ENCODE measurements at regions not wholly inside any gene's neighbourhood (a gene's known extent, or its start where the extent isn't known, plus 50 kb on each side); places are given as distances from the start of the nearest gene placed in this dataset.

GRCh38 chr9:32172256-32172655, 212.2 kb upstream of the ACO1 start:
- Histone ChIP-seq H3K79me2 (ENCODE audit: low read depth) (no peaks in the 10 kb centered on the region), H3K4me3 (no peak overlapping the region), H3K36me3 (no peaks in the 10 kb centered on the region), H3K4me1 (no peaks in the 10 kb centered on the region), H3K9ac (no peak overlapping the region), H3F3A (ENCODE audit: low read depth) (no peaks in the 10 kb centered on the region), H3K27me3 (no peaks in the 10 kb centered on the region), H3K9me3 (ENCODE audit: low read depth) (no peaks in the 10 kb centered on the region), H3K27ac (no peak overlapping the region), H3K4me2 (no peak overlapping the region), H4K20me1 (ENCODE audit: low read depth) (no peaks in the 10 kb centered on the region), H2AFZ (replicated peaks) (no peak overlapping the region)
- no peak for TF ChIP-seq EZH2phosphoT487 (IDR thresholded peaks at IDR 0.05)
- no peak for TF ChIP-seq EZH2 (IDR thresholded peaks at IDR 0.05)
- TF ChIP-seq, protein P1, sequence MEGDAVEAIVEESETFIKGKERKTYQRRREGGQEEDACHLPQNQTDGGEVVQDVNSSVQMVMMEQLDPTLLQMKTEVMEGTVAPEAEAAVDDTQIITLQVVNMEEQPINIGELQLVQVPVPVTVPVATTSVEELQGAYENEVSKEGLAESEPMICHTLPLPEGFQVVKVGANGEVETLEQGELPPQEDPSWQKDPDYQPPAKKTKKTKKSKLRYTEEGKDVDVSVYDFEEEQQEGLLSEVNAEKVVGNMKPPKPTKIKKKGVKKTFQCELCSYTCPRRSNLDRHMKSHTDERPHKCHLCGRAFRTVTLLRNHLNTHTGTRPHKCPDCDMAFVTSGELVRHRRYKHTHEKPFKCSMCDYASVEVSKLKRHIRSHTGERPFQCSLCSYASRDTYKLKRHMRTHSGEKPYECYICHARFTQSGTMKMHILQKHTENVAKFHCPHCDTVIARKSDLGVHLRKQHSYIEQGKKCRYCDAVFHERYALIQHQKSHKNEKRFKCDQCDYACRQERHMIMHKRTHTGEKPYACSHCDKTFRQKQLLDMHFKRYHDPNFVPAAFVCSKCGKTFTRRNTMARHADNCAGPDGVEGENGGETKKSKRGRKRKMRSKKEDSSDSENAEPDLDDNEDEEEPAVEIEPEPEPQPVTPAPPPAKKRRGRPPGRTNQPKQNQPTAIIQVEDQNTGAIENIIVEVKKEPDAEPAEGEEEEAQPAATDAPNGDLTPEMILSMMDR (IDR thresholded peaks at IDR 0.05): no peak
- Mint-ChIP-seq H3K27me3 (ENCODE audit: insufficient read depth, low read depth) (no peaks in the 10 kb centered on the region), H3K4me1 (no peaks in the 10 kb centered on the region), H3K27ac (no peak overlapping the region), H3K36me3 (no peaks in the 10 kb centered on the region), H3K9me3 (no peaks in the 10 kb centered on the region), H3K4me3 (no peak overlapping the region)
- no peak for DNase-seq (ENCODE audit: low spot score)

DNA sequence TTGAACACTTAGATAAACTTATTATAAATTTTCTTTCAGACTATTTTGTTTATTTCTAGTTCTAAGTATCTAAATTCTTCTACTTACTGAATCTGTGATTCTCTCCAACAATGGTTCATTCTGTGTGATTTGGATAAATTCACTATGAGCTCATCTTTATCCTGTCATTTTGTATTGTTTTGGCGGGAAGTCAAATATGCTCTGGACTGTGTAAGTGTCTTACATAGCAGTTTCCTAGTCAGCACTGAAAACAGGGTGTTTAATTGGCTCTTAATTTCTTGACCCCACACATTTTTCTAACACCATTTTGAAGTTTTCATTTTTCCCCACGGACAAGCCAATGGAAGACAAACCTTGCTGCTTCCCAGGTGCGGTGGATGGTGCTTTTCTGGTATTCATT, 207.0 kb upstream of the ACO1 start:
- no peaks in the 10 kb centered on the region for H3F3A ChIP-seq (ENCODE audit: low read depth)
- H3K4me3 ChIP-seq: no peak overlapping the region
- Mint-ChIP-seq H3K27ac (no peak overlapping the region), H3K9me3 (no peaks in the 10 kb centered on the region), H3K27me3 (ENCODE audit: insufficient read depth, low read depth) (no peaks in the 10 kb centered on the region), H3K4me3 (no peak overlapping the region), H3K36me3 (no peaks in the 10 kb centered on the region), H3K4me1 (no peaks in the 10 kb centered on the region)
- H3K4me1 ChIP-seq: no peaks in the 10 kb centered on the region
- DNase-seq (ENCODE audit: low spot score): no peak
- H3K4me2 ChIP-seq: no peak overlapping the region
- no peaks in the 10 kb centered on the region for H3K9me3 ChIP-seq (ENCODE audit: low read depth)
- TF ChIP-seq EZH2phosphoT487 (IDR thresholded peaks at IDR 0.05) (no peak), EZH2 (IDR thresholded peaks at IDR 0.05) (no peak)
- TF ChIP-seq, protein P1 (IDR thresholded peaks at IDR 0.05): no peak
- no peak overlapping the region for H3K27ac ChIP-seq
- no peaks in the 10 kb centered on the region for H4K20me1 ChIP-seq (ENCODE audit: low read depth)
- H2AFZ ChIP-seq (replicated peaks): no peak overlapping the region
- H3K36me3 ChIP-seq: no peaks in the 10 kb centered on the region
- H3K9ac ChIP-seq: no peak overlapping the region
- no peaks in the 10 kb centered on the region for H3K79me2 ChIP-seq (ENCODE audit: low read depth)
- H3K27me3 ChIP-seq: no peaks in the 10 kb centered on the region

DNA sequence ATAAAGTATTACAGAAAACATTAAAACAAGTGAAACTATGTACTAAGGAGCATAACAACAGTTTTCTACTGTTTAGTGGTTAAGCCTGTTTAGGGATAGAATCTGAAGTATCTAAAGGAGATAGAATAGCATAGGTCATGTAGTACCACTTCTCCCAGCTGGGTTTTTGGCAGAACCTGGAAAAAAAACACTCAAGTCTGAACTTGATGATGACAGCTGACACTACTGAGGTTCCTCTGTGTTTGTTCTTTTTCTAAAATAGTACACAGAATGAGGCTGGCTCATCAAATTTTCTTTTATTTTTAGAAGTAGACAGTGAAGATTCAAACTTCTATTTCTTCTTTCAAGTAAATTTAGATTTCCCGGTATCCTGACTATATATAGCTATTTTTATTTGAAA, 203.8 kb upstream of the ACO1 start:
- Histone ChIP-seq H3K9ac (no peak overlapping the region), H3K9me3 (ENCODE audit: low read depth) (no peaks in the 10 kb centered on the region), H2AFZ (replicated peaks) (no peak overlapping the region), H3F3A (ENCODE audit: low read depth) (no peaks in the 10 kb centered on the region), H3K4me2 (no peak overlapping the region), H3K27me3 (no peaks in the 10 kb centered on the region), H4K20me1 (ENCODE audit: low read depth) (no peaks in the 10 kb centered on the region), H3K4me3 (no peak overlapping the region), H3K79me2 (ENCODE audit: low read depth) (no peaks in the 10 kb centered on the region), H3K36me3 (no peaks in the 10 kb centered on the region), H3K27ac (no peak overlapping the region), H3K4me1 (no peaks in the 10 kb centered on the region)
- no peak overlapping the region for H3K27ac Mint-ChIP-seq
- H3K4me1 Mint-ChIP-seq: no peaks in the 10 kb centered on the region
- DNase-seq (ENCODE audit: low spot score): no peak
- H3K27me3 Mint-ChIP-seq (ENCODE audit: insufficient read depth, low read depth): no peaks in the 10 kb centered on the region
- H3K36me3 Mint-ChIP-seq: no peaks in the 10 kb centered on the region
- no peaks in the 10 kb centered on the region for H3K9me3 Mint-ChIP-seq
- H3K4me3 Mint-ChIP-seq: no peak overlapping the region
- TF ChIP-seq, protein P1 (IDR thresholded peaks at IDR 0.05): no peak

DNA sequence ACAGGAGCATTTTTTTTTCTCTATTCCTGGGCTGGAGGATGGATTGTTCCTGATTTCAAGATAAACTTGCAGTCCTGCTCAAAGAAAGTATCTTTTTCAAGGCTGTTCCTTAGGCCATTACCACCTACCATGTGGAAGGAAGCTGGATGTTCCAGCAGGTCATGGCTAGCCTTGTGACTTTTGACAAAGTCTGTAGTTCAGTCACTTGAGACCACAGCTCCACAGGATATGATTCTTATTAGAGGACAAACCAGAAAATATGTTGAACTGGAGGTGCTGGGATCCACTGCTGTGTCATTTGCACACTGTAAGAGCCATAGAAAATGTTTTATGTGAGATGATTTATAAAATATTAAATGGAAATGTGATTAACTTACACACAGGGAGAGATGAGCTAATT, 184.2 kb upstream of the ACO1 start:
- H3K36me3 Mint-ChIP-seq: no peaks in the 10 kb centered on the region
- no peak overlapping the region for H3K27ac Mint-ChIP-seq
- Histone ChIP-seq H3K79me2 (ENCODE audit: low read depth) (no peaks in the 10 kb centered on the region), H3K4me2 (no peak overlapping the region), H3K4me3 (no peak overlapping the region), H3K27me3 (no peaks in the 10 kb centered on the region), H3K4me1 (no peaks in the 10 kb centered on the region), H3K36me3 (no peaks in the 10 kb centered on the region), H3K9ac (no peak overlapping the region), H3K27ac (no peak overlapping the region), H2AFZ (replicated peaks) (no peak overlapping the region), H3K9me3 (ENCODE audit: low read depth) (no peaks in the 10 kb centered on the region), H3F3A (ENCODE audit: low read depth) (no peaks in the 10 kb centered on the region), H4K20me1 (ENCODE audit: low read depth) (no peaks in the 10 kb centered on the region)
- H3K27me3 Mint-ChIP-seq (ENCODE audit: insufficient read depth, low read depth): peaks cover 2% of the 10 kb centered on the region
- TF ChIP-seq, protein P1 (IDR thresholded peaks at IDR 0.05): no peak
- no peak for TF ChIP-seq EZH2 (IDR thresholded peaks at IDR 0.05)
- TF ChIP-seq EZH2phosphoT487 (IDR thresholded peaks at IDR 0.05): no peak
- no peak for DNase-seq (ENCODE audit: low spot score)
- H3K4me3 Mint-ChIP-seq: no peak overlapping the region
- H3K9me3 Mint-ChIP-seq: peaks cover 2% of the 10 kb centered on the region
- no peaks in the 10 kb centered on the region for H3K4me1 Mint-ChIP-seq

All from neural progenitor cell (in vitro differentiated cells).